ENCODE measurements at regions not wholly inside any gene's neighbourhood (a gene's known extent, or its start where the extent isn't known, plus 50 kb on each side); places are given as distances from the start of the nearest gene placed in this dataset.

DNA sequence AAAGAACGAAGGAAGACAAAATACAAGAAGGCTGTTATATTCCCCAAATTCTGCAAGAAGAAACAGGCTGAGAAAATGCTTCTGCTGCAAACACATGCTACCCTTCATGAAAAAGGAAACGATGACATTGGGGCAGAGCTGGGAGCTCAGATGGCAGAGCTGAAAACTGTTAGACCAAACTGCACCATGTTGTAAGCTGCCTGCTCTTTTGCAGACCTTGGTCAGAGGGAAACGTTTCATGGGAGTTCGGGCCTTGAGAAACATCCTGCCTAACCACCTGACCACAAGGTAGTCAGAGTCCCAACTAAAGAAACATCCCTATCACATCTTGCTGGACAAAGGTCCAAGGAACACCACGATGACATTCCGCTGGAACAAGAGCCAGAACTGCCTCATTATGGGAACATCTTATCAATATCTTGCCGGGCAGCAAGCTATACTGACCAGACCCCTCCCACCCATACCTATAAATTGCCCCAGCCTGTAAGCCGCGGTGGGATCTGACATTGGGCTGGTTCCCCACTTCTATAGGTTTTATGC, 110.7 kb upstream of the CTSC start:
- FAIRE-seq, result no peak

- no peak for FAIRE-seq
Measured at GRCh38 chr11:88447281-88447680, 109.7 kb upstream of the CTSC start.

- FAIRE-seq, result no peak
Measured at GRCh38 chr11:88439356-88439755, 101.8 kb upstream of the CTSC start.

DNA sequence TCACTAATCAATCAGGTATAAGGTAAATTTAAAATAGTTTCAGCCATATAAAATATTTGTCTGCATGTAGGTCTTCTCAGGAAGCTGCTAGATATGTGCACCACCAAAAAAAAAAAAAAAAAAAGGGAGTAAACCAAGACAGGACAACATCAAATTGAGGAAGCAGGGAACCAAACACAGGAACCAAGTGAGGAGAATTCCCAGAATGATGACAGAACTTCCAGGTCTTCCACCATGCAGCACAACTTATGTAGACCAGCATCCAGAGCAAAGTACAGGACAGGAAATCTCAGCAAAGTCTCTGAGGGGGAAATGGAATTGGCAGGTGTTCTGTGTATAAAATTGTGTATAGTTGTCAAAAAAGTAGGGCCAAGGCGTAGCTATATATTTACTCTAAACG, 101.2 kb upstream of the CTSC start:
- FAIRE-seq, result no peak

GRCh38 chr11:88435415-88435814, 97.9 kb upstream of the CTSC start:
- FAIRE-seq, result no peak

DNA sequence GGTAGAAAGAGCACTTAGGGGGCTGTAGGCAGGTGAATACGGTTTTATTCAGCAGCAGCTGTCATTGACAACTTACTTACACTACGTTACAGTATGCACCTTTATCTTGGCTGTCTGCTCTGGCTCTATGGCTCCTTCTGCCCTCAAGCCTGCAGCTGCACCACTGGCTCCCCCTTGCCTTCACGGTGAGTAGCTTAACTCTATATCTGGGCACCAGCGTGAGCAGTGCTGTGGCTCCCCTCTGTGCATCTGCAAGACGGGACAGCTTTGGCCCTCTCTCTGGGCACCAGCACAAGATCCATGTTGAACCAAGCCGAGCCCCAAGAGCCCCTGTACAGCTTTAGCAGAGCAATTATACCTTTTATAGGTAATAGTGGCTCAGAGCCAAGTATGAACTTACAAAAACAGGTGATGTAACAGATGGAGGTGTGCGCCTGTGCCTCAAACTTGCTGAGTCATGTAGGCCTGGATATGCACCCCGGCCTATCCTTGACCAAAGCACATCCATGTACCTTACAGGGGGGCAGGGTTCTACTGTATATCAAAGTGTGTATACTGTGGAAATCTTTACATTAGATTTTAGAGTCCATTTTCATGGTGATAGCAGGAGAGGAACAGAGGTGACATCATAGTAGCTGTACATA, 96.9 kb upstream of the CTSC start:
- FAIRE-seq, result no peak

- FAIRE-seq, result no peak
Measured at GRCh38 chr11:88433536-88434230, 96.1 kb upstream of the CTSC start.

DNA sequence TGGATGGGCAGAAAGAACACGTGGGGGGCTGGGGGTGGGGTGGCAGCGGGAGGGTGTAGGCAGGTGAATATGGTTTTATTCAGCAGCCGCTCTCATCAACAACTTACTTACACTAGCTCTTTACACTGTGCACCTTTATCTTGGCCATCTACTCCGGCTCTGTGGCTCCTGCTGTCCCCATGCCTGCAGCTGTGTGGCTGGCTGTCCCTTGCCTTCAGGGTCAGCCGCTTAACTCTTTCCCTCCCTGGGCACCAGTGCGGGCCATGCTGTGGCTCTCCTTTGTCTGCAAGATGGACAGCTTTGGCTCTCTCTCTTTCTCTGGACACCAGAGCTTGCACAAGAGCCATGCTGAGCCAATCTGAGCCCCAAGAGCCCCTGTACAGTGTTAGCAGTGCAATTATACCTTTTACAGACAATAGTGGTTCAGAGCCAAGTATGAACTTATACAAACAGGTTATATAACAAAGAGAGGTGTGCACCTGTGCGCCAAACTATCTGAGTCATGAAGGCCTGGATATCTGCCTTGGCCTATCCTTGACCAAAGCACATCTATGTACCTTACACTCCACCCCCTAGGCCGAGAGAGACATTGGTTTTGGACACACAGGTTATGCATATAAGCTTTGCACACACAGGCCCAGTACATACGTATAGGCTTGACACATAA, 94.3 kb upstream of the CTSC start:
- no peak for FAIRE-seq

GRCh38 chr11:88428959-88429358, 91.4 kb upstream of the CTSC start:
- no peak for FAIRE-seq

- FAIRE-seq, result no peak
Measured at GRCh38 chr11:88427719-88428118, 90.2 kb upstream of the CTSC start.

DNA sequence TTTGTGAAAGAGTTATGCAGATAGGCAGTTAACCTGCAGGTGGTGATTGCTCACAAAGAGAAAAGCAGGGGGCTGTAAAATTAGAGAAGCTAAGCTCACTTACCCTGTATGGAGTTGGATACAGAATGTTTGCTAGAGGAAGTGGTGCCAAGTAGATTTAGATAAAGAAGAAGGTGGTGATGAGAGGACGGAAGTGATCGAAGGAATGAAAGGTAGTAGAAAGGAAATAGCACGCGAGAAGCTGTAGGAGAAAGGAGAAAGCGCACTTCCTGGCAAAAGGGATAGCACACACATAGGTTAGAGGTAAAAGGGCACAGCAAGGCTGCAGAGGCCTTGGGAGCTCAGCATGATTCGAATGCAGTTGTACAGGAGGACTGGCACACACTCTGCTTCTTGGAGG, 87.3 kb upstream of the CTSC start:
- FAIRE-seq, result no peak

- FAIRE-seq, result no peak
Measured at GRCh38 chr11:88421530-88421929, 84.0 kb upstream of the CTSC start.

DNA sequence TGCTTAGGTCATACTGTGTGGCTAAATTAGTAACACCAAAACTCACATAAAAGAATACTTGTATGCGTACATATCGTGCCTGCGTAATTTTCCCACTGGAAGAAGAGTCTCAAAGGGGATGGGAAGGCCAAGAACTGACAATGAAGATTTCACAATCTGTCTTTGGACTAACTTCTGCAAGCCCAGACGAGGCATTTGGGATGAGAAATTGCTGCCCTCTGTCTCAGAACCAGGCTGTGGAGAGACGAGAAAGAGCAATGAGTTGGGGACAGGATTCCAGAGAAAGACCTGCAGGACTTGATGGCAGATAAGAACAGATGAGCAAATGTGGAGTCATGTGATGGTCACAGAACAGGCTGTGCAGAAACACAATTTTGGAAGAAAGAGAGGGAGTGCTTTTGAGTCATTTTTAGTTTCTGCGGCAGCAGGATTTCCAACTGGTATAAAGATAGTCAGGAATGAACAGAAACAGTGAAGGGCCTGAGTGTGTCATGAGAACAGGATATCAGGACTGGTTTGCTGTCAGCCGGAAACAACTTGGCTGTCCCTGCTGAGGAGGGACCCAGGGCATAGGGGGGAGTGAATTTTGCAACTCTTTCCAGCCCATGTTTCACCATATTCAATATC, 82.7 kb upstream of the CTSC start:
- FAIRE-seq, result no peak

DNA sequence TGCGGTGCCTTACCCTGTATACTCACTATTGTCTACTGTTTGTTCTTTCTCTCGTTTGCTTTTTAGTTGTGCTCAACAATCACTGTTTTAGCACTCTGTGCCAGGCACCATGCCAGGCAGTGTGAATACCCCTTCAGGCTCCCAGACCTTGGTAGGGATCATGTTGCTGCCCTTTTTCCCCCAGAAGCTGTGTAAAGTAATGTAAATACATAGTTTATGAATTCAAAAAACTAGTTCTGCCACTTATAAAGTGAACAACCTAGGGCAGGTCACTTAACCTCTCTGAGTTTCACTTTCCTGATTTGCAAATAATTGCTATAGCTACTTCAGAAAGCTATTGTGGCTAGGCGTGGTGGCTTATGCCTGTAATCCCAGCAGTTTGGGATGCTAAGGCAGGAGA, 81.0 kb upstream of the CTSC start:
- FAIRE-seq, result no peak

GRCh38 chr11:88415495-88415894, 78.0 kb upstream of the CTSC start:
- FAIRE-seq, result no peak

DNA sequence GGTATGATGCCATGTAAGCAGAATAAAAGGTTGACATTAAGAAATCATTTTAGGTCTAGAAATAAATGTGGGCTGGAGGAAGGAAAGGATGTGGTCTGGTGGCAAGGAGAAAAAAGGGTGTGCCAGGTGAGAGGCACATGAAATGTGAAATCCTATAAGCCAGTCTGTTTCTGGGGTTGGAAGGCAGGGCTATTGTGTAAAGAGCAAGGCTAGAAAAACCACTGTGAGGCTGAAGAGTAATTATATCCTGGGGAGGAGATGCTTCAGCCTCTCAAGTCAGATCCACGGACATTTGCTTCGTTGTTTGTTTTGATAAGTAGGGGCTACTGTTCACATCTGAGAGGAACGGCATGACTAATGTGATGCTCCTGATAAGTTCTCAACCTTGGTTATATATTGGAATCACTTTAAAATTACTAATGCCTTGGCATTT, 77.5 kb upstream of the CTSC start:
- no peak for FAIRE-seq

DNA sequence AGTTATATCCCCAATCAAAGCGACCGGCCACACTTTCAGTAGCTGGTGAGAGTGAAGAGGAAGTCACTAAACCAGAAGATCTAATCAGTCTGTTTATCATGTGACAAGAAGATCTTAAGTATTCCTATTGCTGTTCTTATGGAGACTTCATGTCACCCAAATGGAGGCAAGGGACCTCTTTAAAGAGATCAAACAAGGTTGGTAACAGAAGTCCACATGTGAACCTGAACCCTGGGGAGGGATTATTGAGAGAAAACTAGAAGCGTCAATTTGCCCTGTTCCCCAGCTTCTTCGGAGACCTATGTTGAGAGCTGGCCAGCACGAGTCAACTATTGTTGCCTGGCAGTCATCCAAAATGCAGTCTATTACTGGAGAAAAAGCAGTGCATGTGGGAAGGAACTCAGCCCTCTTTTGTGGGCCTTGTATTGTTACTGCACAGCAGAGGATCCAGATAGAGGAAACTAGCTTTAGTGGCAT, 76.9 kb upstream of the CTSC start:
- FAIRE-seq, result peak; percentile 86

DNA sequence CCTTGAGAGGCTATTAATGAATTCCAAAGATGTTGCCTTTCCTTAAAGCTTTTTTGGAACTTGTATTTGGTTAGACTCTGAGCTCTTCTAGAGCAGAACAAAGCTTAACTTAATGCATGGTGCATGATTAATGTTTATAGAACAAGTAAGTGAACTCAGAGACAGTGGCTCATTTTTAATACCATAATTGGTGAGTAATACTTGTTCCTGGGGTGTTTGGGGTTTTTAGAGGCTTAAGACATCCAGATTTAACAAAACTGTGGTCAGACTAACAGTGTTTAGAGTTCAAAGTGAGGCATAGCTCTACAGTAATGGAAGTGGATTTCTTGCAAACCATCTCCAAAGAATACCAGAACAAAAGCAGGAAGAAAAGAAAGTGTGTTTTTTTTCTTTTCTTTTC, 73.7 kb upstream of the CTSC start:
- no peak for FAIRE-seq

DNA sequence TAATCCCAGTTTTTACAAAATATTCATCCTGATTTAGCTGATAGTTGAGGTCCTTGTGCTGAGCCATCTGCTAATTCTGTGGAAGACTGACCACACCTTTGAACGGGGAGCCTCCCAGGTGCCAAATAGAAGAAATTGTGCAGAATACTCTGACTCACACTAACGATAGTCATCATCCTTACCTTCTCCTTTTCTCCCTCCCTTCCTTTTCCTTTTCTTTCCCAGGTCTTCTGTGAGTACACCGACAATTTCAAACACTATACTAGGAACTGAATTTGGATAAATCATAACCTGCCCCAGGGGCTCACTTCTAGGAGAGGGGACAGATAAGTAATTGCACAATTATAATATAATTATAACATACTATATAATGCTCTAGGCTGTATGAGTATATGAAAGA, 73.1 kb upstream of the CTSC start:
- FAIRE-seq, result no peak

DNA sequence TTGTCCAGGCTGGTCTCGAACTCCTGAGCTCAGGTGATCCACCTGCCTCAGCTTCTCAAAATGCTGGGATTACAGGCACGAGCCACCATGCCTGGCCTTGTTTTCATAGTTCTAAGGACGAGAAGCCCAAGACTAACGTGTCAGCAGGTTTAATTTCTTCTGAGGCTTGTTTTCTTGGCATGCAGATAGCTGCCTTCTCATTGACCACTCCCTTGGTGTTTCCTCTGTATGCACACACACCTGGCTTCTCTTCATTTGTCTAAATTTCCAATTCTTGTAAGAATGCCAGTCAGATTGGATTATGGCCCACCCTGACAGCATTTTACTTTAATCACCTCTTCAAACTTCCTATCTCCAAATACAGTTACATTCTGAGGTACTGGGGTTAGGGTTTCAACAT, 72.5 kb upstream of the CTSC start:
- no peak for FAIRE-seq

GRCh38 chr11:88406876-88407275, 69.3 kb upstream of the CTSC start:
- no peak for FAIRE-seq

DNA sequence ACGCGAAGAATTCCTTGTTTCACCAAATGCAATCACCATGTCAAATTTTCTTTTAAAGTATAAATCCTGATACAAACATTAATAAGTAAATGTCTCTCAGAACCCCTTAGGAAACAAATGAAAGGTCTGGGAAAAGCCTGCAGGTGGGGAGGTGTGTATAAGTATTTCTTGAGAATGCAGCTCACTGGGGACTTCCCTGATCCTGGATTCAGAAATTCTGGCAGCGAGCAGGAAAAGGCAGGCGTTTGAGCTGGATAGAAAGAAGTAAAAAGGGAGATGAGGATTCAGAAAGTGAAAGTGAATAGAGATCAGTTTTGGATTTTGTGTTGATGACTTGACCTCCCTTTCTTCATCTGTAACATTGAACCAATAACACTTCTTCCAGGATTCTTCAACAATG, 68.3 kb upstream of the CTSC start:
- FAIRE-seq, result no peak

- no peak for FAIRE-seq
Measured at GRCh38 chr11:88404932-88405710, 67.6 kb upstream of the CTSC start.

All from endometrium (tissue), 2 donors.